Testis (tissue), 2 donors: ENCODE measurements at regions not wholly inside any gene's neighbourhood (a gene's known extent, or its start where the extent isn't known, plus 50 kb on each side); places are given as distances from the start of the nearest gene placed in this dataset.

Experiments
- POLR2A ChIP-seq: fragments of 450-650 bp; IDR thresholded peaks from one replicate; pipeline ENCODE4 v1.6.1; 2017; ENCODE audit warnings: antibody characterized with exemption, mild to moderate bottlenecking, moderate library complexity
- TF ChIP-seq, protein P1 (sequence below), 3 experiments: fragments of 450-650 bp in 2 of 3; fragments of 200-600 bp in 1 of 3; sonication (generic) in 1 of 3; IDR thresholded peaks; one replicate each; pipeline ENCODE4 v1.5.1; 2016 to 2019; ENCODE audit warnings: antibody characterized with exemption in 3 of 3, mild to moderate bottlenecking in 2 of 3, moderate library complexity in 1 of 3

GRCh38 chr10:130372866-130373265, 236.7 kb downstream of the GLRX3 start:
- TF ChIP-seq, protein P1, sequence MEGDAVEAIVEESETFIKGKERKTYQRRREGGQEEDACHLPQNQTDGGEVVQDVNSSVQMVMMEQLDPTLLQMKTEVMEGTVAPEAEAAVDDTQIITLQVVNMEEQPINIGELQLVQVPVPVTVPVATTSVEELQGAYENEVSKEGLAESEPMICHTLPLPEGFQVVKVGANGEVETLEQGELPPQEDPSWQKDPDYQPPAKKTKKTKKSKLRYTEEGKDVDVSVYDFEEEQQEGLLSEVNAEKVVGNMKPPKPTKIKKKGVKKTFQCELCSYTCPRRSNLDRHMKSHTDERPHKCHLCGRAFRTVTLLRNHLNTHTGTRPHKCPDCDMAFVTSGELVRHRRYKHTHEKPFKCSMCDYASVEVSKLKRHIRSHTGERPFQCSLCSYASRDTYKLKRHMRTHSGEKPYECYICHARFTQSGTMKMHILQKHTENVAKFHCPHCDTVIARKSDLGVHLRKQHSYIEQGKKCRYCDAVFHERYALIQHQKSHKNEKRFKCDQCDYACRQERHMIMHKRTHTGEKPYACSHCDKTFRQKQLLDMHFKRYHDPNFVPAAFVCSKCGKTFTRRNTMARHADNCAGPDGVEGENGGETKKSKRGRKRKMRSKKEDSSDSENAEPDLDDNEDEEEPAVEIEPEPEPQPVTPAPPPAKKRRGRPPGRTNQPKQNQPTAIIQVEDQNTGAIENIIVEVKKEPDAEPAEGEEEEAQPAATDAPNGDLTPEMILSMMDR (IDR thresholded peaks at IDR 0.05): no peak
- no peak for TF ChIP-seq POLR2A
